ENCODE measurements at regions not wholly inside any gene's neighbourhood (a gene's known extent, or its start where the extent isn't known, plus 50 kb on each side); places are given as distances from the start of the nearest gene placed in this dataset.

GRCh38 chr5:53350991-53351770 lies 129.2 kb upstream of the FST start:
- Histone ChIP-seq H3K9me3 (ENCODE audit: insufficient read depth, low read length) (no peaks in the 10 kb centered on the region), H3K27ac (ENCODE audit: low read length) (no peak overlapping the region), H3K4me1 (ENCODE audit: low read length) (no peaks in the 10 kb centered on the region), H3K27me3 (ENCODE audit: low read depth, low read length) (no peaks in the 10 kb centered on the region), H3K9ac (ENCODE audit: low read length) (no peak overlapping the region), H4K20me1 (ENCODE audit: insufficient read depth, low read length) (no peaks in the 10 kb centered on the region), H3K4me2 (ENCODE audit: low read length) (no peak overlapping the region), H3K4me3 (ENCODE audit: low read length) (no peak overlapping the region), H2AFZ (ENCODE audit: low read depth, low read length) (no peak overlapping the region), H3K36me3 (replicated peaks; ENCODE audit: low read depth, low read length) (no peaks in the 10 kb centered on the region), H3K79me2 (ENCODE audit: low read length) (no peaks in the 10 kb centered on the region)
- TF ChIP-seq EZH2phosphoT487 (IDR thresholded peaks at IDR 0.05; ENCODE audit: low read depth) (no peak), CTCF (IDR thresholded peaks at IDR 0.05; ENCODE audit: low read depth, low read length) (no peak)

GRCh38 chr5:53355316-53355715 lies 125.1 kb upstream of the FST start:
- H3K4me1 ChIP-seq (ENCODE audit: low read length) = peaks cover 10% of the 10 kb centered on the region
- H3K27me3 ChIP-seq (ENCODE audit: low read depth, low read length) = no peaks in the 10 kb centered on the region
- H4K20me1 ChIP-seq (ENCODE audit: insufficient read depth, low read length) = no peaks in the 10 kb centered on the region
- no peak overlapping the region for H3K4me3 ChIP-seq (ENCODE audit: low read length)
- H3K36me3 ChIP-seq (replicated peaks; ENCODE audit: low read depth, low read length) = peaks cover 3% of the 10 kb centered on the region
- no peak overlapping the region for H3K27ac ChIP-seq (ENCODE audit: low read length)
- H3K79me2 ChIP-seq (ENCODE audit: low read length) = no peaks in the 10 kb centered on the region
- TF ChIP-seq EZH2phosphoT487 (IDR thresholded peaks at IDR 0.05; ENCODE audit: low read depth) (no peak), CTCF (IDR thresholded peaks at IDR 0.05; ENCODE audit: low read depth, low read length) (no peak)
- no peak overlapping the region for H3K9ac ChIP-seq (ENCODE audit: low read length)
- H2AFZ ChIP-seq (ENCODE audit: low read depth, low read length) = no peak overlapping the region
- no peaks in the 10 kb centered on the region for H3K9me3 ChIP-seq (ENCODE audit: insufficient read depth, low read length)
- H3K4me2 ChIP-seq (ENCODE audit: low read length) = no peak overlapping the region

- H3K27ac ChIP-seq (ENCODE audit: low read length) = no peak overlapping the region
- TF ChIP-seq CTCF (IDR thresholded peaks at IDR 0.05; ENCODE audit: low read depth, low read length) (no peak), EZH2phosphoT487 (IDR thresholded peaks at IDR 0.05; ENCODE audit: low read depth) (no peak)
- H3K9ac ChIP-seq (ENCODE audit: low read length) = no peak overlapping the region
- H3K4me2 ChIP-seq (ENCODE audit: low read length) = no peak overlapping the region
- no peak overlapping the region for H2AFZ ChIP-seq (ENCODE audit: low read depth, low read length)
- H3K9me3 ChIP-seq (ENCODE audit: insufficient read depth, low read length) = no peaks in the 10 kb centered on the region
- no peaks in the 10 kb centered on the region for H3K27me3 ChIP-seq (ENCODE audit: low read depth, low read length)
- no peaks in the 10 kb centered on the region for H3K79me2 ChIP-seq (ENCODE audit: low read length)
- peaks cover 10% of the 10 kb centered on the region for H3K4me1 ChIP-seq (ENCODE audit: low read length)
- peaks cover 3% of the 10 kb centered on the region for H3K36me3 ChIP-seq (replicated peaks; ENCODE audit: low read depth, low read length)
- no peak overlapping the region for H3K4me3 ChIP-seq (ENCODE audit: low read length)
- no peaks in the 10 kb centered on the region for H4K20me1 ChIP-seq (ENCODE audit: insufficient read depth, low read length)
Observed at GRCh38 chr5:53355931-53356330, 124.5 kb upstream of the FST start.

- Histone ChIP-seq H3K36me3 (replicated peaks; ENCODE audit: low read depth, low read length) (peaks cover 3% of the 10 kb centered on the region), H3K4me3 (ENCODE audit: low read length) (no peak overlapping the region), H3K27ac (ENCODE audit: low read length) (peak overlapping the region; percentile 18; the same call in 1 of the 2 replicates)
Observed at GRCh38 chr5:53357439-53357838, 123.0 kb upstream of the FST start.

More at GRCh38 chr5:53357439-53357838, 123.0 kb upstream of the FST start:
- Histone ChIP-seq H3K79me2 (ENCODE audit: low read length) (no peaks in the 10 kb centered on the region), H3K9ac (ENCODE audit: low read length) (no peak overlapping the region), H3K27me3 (ENCODE audit: low read depth, low read length) (no peaks in the 10 kb centered on the region), H4K20me1 (ENCODE audit: insufficient read depth, low read length) (no peaks in the 10 kb centered on the region), H3K4me1 (ENCODE audit: low read length) (peaks cover 10% of the 10 kb centered on the region), H3K4me2 (ENCODE audit: low read length) (peak overlapping the region; percentile 20; the same call in 1 of the 2 replicates), H2AFZ (ENCODE audit: low read depth, low read length) (peak overlapping the region; percentile 57), H3K9me3 (ENCODE audit: insufficient read depth, low read length) (no peaks in the 10 kb centered on the region)
- no peak for TF ChIP-seq EZH2phosphoT487 (IDR thresholded peaks at IDR 0.05; ENCODE audit: low read depth)
